HG03565 (cell line): ENCODE measurements at regions not wholly inside any gene's neighbourhood (a gene's known extent, or its start where the extent isn't known, plus 50 kb on each side); places are given as distances from the start of the nearest gene placed in this dataset.
"Not testable (repeated sequence)": the region's sequence is repeated elsewhere in the genome, so short reads cannot be mapped to it uniquely, and the experiment has no call there.

Source experiments
- ATAC-seq: cut with Tn5 transposase; IDR thresholded peaks from one replicate; pipeline ENCODE4 v1.9.1; 2021; ENCODE audit warnings: mild to moderate bottlenecking, moderate library complexity; ENCODE audit not compliant: unreplicated experiment

- ATAC-seq = no peak
These were observed 388.1 kb upstream of the PRR20A start for GRCh38 chr13:56752636-56753035.

GRCh38 chr13:56755181-56755935 lies 385.4 kb upstream of the PRR20A start:
- ATAC-seq = no peak

GRCh38 chr13:56763333-56763732 lies 377.4 kb upstream of the PRR20A start:
- ATAC-seq = not testable (repeated sequence)

- no peak for ATAC-seq
These were observed 367.6 kb upstream of the PRR20A start for GRCh38 chr13:56773148-56773547.

- no peak for ATAC-seq
These were observed 351.2 kb upstream of the PRR20A start for GRCh38 chr13:56789527-56789926.

GRCh38 chr13:56837161-56837560 lies 303.6 kb upstream of the PRR20A start:
- ATAC-seq = no peak

- ATAC-seq = no peak
These were observed 289.9 kb upstream of the PRR20A start for GRCh38 chr13:56850852-56851251.

- ATAC-seq = no peak
These were observed 279.2 kb upstream of the PRR20A start for GRCh38 chr13:56861476-56861875.

- ATAC-seq = no peak
These were observed 276.3 kb upstream of the PRR20A start for GRCh38 chr13:56864451-56864850.

- ATAC-seq = no peak
These were observed 275.3 kb upstream of the PRR20A start for GRCh38 chr13:56865416-56865815.

- ATAC-seq = no peak
These were observed 271.0 kb upstream of the PRR20A start for GRCh38 chr13:56869671-56870070.

GRCh38 chr13:56886398-56886797 lies 254.3 kb upstream of the PRR20A start:
- no peak for ATAC-seq

GRCh38 chr13:56888455-56888854 lies 252.3 kb upstream of the PRR20A start:
- no peak for ATAC-seq

- no peak for ATAC-seq
These were observed 246.9 kb upstream of the PRR20A start for GRCh38 chr13:56893843-56894242.

- ATAC-seq = no peak
These were observed 240.0 kb upstream of the PRR20A start for GRCh38 chr13:56900549-56901279.

- ATAC-seq = no peak
These were observed 238.4 kb upstream of the PRR20A start for GRCh38 chr13:56902276-56902675.

GRCh38 chr13:56903710-56904282 lies 236.9 kb upstream of the PRR20A start:
- ATAC-seq = no peak

- no peak for ATAC-seq
These were observed 233.8 kb upstream of the PRR20A start for GRCh38 chr13:56906909-56907308.

GRCh38 chr13:56907766-56908165 lies 233.0 kb upstream of the PRR20A start:
- ATAC-seq = no peak

GRCh38 chr13:56909896-56910600 lies 230.7 kb upstream of the PRR20A start:
- no peak for ATAC-seq

- no peak for ATAC-seq
These were observed 222.8 kb upstream of the PRR20A start for GRCh38 chr13:56917966-56918365.
